Keratinocyte (primary cell): ENCODE measurements at regions not wholly inside any gene's neighbourhood (a gene's known extent, or its start where the extent isn't known, plus 50 kb on each side); places are given as distances from the start of the nearest gene placed in this dataset.

Source experiments
- EZH2 ChIP-seq: IDR thresholded peaks from one replicate; pipeline ENCODE4 v1.6.1; 2012; ENCODE audit warnings: inconsistent platforms, mild to moderate bottlenecking, low read length, moderate library complexity
- TF ChIP-seq, protein P1 (sequence below), 3 experiments: IDR thresholded peaks in 1 of 3; conservative IDR thresholded peaks in 1 of 3; optimal IDR thresholded peaks in 1 of 3; 2 replicates in 2 of 3; 3 replicates in 1 of 3; pipeline versions ENCODE3 to v1.5.1; 2011; ENCODE audit warnings: low read length in 3 of 3, mild to moderate bottlenecking in 3 of 3, moderate library complexity in 2 of 3, control low read depth in 1 of 3, inconsistent platforms in 1 of 3; ENCODE audit not compliant: insufficient read depth in 2 of 3; ENCODE audit errors: extremely low read depth in 1 of 3

DNA sequence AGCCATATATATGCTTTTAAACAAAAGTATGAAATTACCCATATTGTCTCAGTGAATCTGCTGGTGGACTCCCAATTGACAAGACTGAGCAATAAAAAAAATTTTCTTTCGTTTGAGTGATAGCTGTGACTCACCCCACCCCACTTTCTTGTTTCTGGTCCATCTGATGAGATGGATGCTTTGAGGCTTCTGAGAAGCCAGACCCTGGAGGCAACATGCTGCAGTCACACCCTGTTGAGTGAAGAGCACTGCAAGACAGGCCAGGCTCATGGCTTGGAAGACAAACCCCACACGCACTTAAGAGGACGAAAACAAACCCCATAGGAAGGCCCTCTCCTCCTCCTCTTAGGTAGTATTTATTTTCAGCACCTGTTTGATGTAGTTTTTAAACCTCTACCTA lies 276.0 kb upstream of the TTC14 start:
- TF ChIP-seq, protein P1, sequence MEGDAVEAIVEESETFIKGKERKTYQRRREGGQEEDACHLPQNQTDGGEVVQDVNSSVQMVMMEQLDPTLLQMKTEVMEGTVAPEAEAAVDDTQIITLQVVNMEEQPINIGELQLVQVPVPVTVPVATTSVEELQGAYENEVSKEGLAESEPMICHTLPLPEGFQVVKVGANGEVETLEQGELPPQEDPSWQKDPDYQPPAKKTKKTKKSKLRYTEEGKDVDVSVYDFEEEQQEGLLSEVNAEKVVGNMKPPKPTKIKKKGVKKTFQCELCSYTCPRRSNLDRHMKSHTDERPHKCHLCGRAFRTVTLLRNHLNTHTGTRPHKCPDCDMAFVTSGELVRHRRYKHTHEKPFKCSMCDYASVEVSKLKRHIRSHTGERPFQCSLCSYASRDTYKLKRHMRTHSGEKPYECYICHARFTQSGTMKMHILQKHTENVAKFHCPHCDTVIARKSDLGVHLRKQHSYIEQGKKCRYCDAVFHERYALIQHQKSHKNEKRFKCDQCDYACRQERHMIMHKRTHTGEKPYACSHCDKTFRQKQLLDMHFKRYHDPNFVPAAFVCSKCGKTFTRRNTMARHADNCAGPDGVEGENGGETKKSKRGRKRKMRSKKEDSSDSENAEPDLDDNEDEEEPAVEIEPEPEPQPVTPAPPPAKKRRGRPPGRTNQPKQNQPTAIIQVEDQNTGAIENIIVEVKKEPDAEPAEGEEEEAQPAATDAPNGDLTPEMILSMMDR (optimal IDR thresholded peaks at IDR 0.05 in 1 of 3, IDR thresholded peaks at IDR 0.05 in 1 of 3, conservative IDR thresholded peaks at IDR 0.05 in 1 of 3; ENCODE audit: extremely low read depth in 1 of 3, insufficient read depth in 2 of 3, low read length in 3 of 3): no peak
- TF ChIP-seq EZH2: no peak
